Activated CD8-positive, alpha-beta memory T cell treated with anti-CD3 and anti-CD28 coated beads, Interleukin-2, amount 50 U/mL, for 1 hour (primary cell): ENCODE measurements at regions not wholly inside any gene's neighbourhood (a gene's known extent, or its start where the extent isn't known, plus 50 kb on each side); places are given as distances from the start of the nearest gene placed in this dataset.
"Not testable (repeated sequence)": the region's sequence is repeated elsewhere in the genome, so short reads cannot be mapped to it uniquely, and the experiment has no call there.

ENCODE experiments used
- DNase-seq: peaks from one replicate; pipeline ENCODE4 v3.0.0-alpha.2; 2020; ENCODE audit errors: extremely low read depth

- DNase-seq = not testable (repeated sequence)
These were observed 1093.1 kb upstream of the DEFB115 start for GRCh38 chr20:30164389-30164788.

- no peak for DNase-seq
These were observed 1089.9 kb upstream of the DEFB115 start for GRCh38 chr20:30167540-30167939.

- DNase-seq = no peak
These were observed 1089.3 kb upstream of the DEFB115 start for GRCh38 chr20:30168025-30168799.

GRCh38 chr20:30168800-30169138, 1088.7 kb upstream of the DEFB115 start:
- DNase-seq = no peak

- no peak for DNase-seq
These were observed 1081.8 kb upstream of the DEFB115 start for GRCh38 chr20:30175681-30176080.

GRCh38 chr20:30183124-30183523, 1074.3 kb upstream of the DEFB115 start:
- DNase-seq = not testable (repeated sequence)

- not testable (repeated sequence) for DNase-seq
These were observed 1065.7 kb upstream of the DEFB115 start for GRCh38 chr20:30191785-30192184.

- not testable (repeated sequence) for DNase-seq
These were observed 1023.0 kb upstream of the DEFB115 start for GRCh38 chr20:30234477-30234876.

- not testable (repeated sequence) for DNase-seq
These were observed 982.4 kb upstream of the DEFB115 start for GRCh38 chr20:30275073-30275472.

- no peak for DNase-seq
These were observed 975.8 kb upstream of the DEFB115 start for GRCh38 chr20:30281584-30282197.

- peak; percentile 18 for DNase-seq
These were observed 973.8 kb upstream of the DEFB115 start for GRCh38 chr20:30283476-30284280.

GRCh38 chr20:30284281-30284905, 973.1 kb upstream of the DEFB115 start:
- no peak for DNase-seq

- no peak for DNase-seq
These were observed 971.8 kb upstream of the DEFB115 start for GRCh38 chr20:30285677-30286076.

- DNase-seq = no peak
These were observed 971.3 kb upstream of the DEFB115 start for GRCh38 chr20:30286157-30286556.

GRCh38 chr20:30287459-30287858, 970.0 kb upstream of the DEFB115 start:
- not testable (repeated sequence) for DNase-seq

GRCh38 chr20:30288346-30288745, 969.1 kb upstream of the DEFB115 start:
- no peak for DNase-seq

GRCh38 chr20:30289049-30289448, 968.4 kb upstream of the DEFB115 start:
- DNase-seq = not testable (repeated sequence)

GRCh38 chr20:30289711-30290141, 967.7 kb upstream of the DEFB115 start:
- not testable (repeated sequence) for DNase-seq

- DNase-seq = not testable (repeated sequence)
These were observed 967.0 kb upstream of the DEFB115 start for GRCh38 chr20:30290361-30291063.

GRCh38 chr20:30291064-30291379, 966.4 kb upstream of the DEFB115 start:
- DNase-seq = not testable (repeated sequence)

GRCh38 chr20:30291686-30292085, 965.8 kb upstream of the DEFB115 start:
- not testable (repeated sequence) for DNase-seq
